GM19035 (cell line): ENCODE measurements at regions not wholly inside any gene's neighbourhood (a gene's known extent, or its start where the extent isn't known, plus 50 kb on each side); places are given as distances from the start of the nearest gene placed in this dataset.

ENCODE experiments used
- ATAC-seq: cut with Tn5 transposase; IDR thresholded peaks from one replicate; pipeline ENCODE4 v1.9.1; 2021; ENCODE audit not compliant: unreplicated experiment

DNA sequence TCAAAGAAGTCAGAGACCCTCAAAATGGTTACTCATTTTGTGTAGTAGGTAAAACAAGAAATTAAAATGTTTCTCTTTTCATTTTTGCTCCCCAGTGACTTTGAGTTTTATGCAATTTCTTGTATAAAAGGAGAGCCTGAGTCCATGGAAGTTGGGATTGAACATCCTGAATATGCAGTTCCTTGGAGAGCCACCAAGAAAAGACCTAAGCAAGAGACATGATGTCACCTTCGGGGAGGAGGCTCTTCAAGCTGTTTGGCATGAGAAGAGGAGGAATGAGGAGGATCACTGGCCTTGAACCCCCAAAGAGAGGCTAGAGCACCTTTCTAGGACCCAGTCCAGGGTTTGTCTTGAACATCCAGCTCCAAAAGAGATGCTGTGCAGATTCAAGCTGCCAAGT is 62.3 kb upstream of the CALM2 start:
- no peak for ATAC-seq

DNA sequence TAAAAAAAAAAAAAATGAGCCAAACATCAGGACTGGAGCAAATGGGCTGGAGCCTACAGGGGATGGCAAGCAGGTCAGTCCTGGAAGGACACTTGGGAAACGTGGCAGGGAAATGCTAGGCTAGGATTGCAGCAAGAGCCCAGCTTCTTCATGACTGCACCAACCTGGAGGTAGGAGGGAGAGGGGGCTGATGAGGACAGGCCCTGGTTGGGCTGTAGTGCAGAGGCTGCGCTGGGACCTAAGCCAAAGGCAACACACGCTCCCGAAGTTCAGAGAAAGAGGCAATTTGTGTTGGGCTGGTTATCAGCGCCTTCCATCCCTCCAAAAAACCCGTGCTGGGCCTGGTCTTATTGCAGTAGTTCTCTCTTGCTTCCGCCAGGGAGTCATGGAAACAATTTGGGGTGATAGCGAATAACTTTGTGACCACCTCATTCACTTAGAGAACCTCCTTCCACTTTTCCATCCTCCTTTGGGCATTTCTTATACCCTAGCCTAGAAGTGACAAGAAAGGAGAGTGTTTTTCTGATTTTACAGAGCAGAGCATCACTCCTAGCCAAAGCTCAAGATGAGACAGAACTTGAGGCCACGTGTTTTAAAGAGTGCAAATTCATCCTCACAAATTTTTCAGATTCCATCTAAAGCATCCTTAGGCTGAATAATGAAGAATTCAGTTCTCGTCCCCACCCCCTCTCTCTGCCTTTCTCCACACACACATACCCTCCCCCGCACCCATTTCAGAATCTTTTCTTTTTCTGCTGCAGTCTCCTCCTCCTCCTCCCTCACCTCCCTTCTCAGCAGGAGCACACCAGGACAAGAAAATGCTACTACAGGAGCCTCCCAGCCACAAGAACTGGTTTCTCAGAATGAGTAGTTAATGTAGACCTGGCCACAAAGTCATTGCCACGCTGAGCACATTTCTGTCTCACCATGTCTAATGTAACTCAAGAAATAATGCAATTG is 61.3 kb upstream of the CALM2 start:
- no peak for ATAC-seq

DNA sequence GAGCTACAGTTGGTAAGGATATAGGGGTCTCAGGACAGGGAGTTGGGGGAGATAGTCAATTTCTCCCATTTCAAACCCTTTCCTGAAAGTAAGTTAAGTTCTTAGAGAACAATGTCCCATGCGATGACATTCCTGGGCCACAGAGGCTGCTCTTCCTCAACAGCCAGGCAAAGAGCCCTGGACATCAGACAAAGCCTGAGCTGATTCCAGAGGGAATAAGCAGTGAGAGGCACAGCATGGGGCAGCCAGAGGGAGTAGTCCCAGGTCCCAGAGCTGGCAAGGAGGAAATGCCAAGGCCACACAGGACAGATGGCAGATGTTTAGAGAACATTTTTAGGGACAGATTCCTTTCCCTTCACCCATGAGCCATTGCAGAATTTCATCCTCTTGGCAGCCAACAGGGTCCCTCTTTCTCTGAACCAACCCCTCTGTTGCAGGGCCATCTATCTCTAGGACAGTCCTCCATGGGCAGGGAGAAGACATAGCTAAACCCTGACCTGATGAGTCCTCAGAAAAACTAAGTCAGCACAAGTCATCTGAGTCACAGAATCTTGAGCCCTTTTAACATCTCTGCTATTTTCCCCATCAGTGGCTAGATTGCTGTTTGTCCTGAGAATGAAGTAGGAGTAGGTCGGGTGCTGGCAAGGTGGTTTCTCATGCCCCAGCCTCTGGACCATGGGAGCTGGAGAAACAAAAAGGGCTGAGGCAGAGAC is 60.3 kb upstream of the CALM2 start:
- no peak for ATAC-seq

DNA sequence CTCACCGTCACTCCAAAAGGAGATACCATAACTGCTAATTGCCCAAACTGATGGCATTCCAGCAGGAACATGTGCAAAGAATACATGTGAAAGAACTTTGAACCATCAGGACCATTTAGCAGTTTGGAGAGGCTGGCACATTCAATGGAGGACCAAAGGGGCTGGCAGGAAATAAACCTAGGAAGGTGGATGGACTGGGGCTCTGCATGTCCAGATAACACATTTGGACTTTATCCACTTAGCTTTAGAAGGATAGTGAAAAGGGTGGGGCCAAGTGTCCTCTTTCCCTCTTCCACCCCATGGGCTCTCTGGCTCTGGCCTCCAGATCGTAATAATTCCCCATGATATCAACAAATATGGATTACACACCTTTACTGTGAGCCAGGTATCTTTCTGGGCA is 58.8 kb upstream of the CALM2 start:
- no peak for ATAC-seq

DNA sequence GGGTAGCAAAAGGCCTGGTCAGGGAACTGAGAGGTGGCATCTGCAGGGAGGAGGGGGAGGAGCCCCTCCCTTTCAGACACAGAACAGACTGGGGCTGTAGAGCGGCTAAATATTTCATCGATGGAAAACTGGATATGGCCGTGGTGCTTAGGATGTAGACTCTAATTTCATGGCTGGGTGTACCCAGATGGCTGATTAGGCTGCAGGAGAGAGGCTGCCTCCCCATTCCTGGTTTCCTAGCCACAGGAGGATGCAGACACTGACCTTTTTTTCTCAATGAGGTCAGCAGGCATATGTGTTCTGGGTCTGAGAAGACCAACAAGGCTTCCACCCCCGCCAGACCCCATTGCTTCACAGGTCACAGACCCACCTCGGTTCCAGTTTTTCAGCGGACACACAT is 58.1 kb upstream of the CALM2 start:
- no peak for ATAC-seq

DNA sequence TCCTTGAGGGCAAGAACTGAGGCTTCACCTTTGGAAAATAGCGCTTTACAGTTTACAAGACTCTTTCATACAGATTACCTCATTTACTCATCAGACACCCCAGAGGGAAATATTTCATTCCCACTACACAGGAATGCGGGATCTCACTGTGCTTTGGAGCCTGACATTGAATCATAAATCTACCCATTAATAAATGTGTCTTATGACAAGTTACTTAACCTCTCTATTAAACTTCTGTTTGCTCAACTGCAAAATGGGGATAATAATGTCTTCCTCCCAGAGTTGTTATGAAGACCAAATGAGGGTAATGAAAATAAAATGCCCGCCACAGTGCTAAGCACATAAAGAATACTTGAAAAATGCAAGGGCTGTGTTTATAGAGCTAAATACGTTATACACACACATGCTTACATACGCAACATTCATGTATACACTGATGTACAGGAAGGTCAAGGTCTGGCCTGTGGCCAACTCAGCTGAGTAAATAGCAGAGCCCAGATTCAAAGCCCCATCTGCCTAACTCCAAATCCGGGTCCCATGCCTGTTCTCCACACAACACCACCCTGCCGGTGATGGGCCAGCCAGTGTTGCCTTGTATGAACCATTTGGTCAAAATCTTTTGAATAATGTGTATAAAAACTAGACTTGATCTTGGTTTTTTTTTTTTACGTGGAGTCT is 56.6 kb upstream of the CALM2 start:
- no peak for ATAC-seq

DNA sequence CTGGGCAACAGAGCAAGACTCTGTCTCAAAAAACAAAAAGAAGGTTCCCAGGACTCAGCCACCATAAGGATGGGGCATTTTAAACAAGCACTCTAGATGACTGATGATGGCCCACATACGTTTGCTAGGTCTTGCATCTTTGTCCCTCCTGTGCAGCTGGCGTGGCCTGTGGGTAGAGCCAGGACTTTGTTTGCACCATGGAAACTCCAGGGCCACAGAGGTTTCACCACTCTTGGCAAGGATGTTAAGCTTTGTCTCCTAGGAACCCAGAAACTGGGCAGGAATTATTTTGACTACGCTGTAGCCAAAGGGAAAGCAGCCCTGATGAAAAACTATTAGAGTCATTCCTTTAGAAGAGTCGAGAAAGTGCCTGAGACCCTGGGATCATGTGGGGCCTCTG is 54.1 kb upstream of the CALM2 start:
- no peak for ATAC-seq

DNA sequence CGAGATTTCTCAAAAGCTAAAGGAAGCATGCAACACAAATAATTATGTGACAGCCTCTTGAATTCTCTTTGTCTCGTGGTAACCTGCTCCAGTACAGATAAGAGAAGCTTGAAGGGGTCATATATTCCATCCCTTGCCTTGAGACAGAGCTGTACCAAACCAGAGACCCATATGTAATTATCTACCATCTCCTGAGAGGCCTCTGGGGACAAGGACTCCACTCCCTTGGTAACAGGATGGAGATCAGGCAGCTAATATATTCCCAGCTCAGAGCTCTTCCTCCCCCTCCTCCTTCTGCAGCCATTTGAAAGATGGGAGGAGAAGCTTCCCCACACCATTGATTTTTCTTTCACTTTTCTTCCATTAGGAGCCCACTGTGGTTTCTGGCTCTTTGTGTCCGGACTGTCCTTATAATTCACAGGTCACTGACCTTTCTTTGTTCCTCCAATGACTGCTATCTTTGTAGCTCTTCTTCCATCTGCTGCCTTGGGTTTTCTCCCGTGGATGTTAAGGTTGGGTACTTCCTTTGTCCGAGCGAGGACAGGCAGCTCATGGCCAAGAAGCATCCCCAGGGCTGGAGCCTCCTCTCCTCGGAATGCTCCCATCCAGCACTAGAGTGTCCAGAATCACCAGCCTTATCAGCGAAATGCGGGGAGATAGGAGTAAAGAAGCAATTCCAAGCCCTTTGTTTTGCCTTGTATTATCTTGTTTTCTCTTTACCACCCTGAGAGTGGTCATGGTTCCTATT is 51.4 kb upstream of the CALM2 start:
- no peak for ATAC-seq

DNA sequence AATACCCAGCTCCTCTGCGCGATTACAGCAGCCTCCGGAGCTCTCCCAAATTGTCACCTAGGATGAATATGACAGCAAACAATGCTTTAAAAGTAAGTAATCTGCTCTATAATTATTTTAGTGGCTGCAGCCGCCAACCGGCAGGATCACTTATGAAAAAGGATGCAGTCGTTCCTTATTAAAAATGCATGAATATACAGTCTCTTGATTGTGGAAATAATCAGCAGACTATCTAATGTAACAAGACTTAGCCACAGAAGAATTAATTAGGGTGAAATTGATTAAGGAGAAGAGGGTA is 50.6 kb upstream of the CALM2 start:
- ATAC-seq: no peak

DNA sequence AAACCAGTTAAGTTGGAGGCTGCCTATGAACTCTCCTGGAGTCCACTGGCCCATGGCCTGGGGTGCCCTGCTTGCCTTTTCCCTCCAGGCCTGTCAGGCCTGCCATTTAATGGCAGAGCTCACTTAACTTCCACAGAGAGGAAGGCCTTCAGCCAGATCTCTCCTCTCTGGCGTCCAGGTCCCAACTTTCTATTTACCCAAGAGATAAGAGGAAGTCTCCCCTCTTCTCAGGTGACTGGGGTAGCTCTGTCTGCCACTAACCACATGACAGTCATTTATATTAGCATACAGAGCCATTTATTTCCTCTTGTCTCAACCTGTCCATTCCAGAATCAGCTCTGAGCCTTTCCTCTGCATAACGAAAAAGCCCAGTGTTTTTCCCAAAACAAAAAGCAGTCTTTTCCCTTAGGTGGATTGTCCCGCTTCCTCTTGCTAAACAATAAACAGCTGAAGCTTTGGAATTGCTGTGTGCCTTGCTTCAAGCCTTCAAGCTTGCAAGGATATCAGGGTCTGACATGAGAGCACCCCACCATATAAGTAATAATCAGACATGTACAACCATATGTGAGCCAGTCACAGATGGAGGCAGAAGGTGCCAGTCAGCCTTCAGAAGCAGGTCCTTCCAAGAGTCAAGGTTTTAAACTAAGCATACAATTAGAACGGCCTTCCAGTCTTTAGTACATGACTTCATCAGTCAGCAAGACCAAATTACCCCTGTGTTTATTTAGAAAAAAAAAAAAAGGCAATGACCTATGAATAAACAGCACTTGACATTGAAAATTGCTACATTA is 50.0 kb upstream of the CALM2 start:
- no peak for ATAC-seq
